GM12878 (cell line): ENCODE measurements at regions not wholly inside any gene's neighbourhood (a gene's known extent, or its start where the extent isn't known, plus 50 kb on each side); places are given as distances from the start of the nearest gene placed in this dataset.

Source experiments
- ATAC-seq: fragments of 200-7000 bp; cut with Tn5 transposase; 3 replicates; pipeline ENCODE4 v1.9.1; 2020; ENCODE audit warnings: mild to moderate bottlenecking, moderate library complexity
- BruUV-seq: library from RNA; stranded (reverse); fragments of 400-500 nt; replicated peaks from 2 replicates; lab custom pipeline; 2021; lab: Mats Ljungman, UMichigan
- CTCF ChIA-PET: fragments of 300-600 bp; sonication (Branson Sonifier 250); formaldehyde crosslinking; extraction: SDS; loops from one replicate; lab custom pipeline; 2021; ENCODE audit warnings: inconsistent platforms; lab: Yijun Ruan, JAX
- POLR2A ChIA-PET: fragments of 350-600 bp; formaldehyde crosslinking; extraction: SDS; loops from one replicate; lab custom pipeline; 2021; ENCODE audit warnings: inconsistent platforms; lab: Charles Lee
- RAD21 ChIA-PET: fragments of 300-600 bp; sonication (Branson Sonifier 250); formaldehyde crosslinking; loops from one replicate; lab custom pipeline; 2023; ENCODE audit warnings: antibody characterized with exemption; ENCODE audit not compliant: unreplicated experiment; lab: Charles Lee
- SMC1A ChIA-PET: fragments of 300-600 bp; sonication (Branson Sonifier 250); formaldehyde crosslinking; loops from one replicate; lab custom pipeline; 2023; ENCODE audit not compliant: unreplicated experiment, uncharacterized antibody; lab: Charles Lee
- DNase-seq: peaks from one replicate; pipeline ENCODE4 v3.0.0-alpha.2; 2011; ENCODE audit warnings: low read depth, low spot score
- FAIRE-seq: peaks from 3 replicates; lab custom pipeline; 2011; peaks lifted over from hg19 to GRCh38; lab: Jason Lieb, UNC
- H2AFZ ChIP-seq: 2 replicates; pipeline ENCODE4 v1.6.0; 2011; ENCODE audit warnings: low read depth, low read length, control low read depth; ENCODE audit not compliant: control insufficient read depth
- H3K27ac ChIP-seq: 2 replicates; pipeline ENCODE4 v1.5.1; 2011; ENCODE audit warnings: control low read depth; ENCODE audit not compliant: control insufficient read depth, insufficient read depth
- H3K27me3 ChIP-seq, 2 experiments: replicated peaks in 1 of 2; 2 replicates each; pipeline versions ENCODE4 v1.6.0 to v1.6.1; 2011; ENCODE audit warnings: low read length in 1 of 2; ENCODE audit not compliant: control insufficient read depth in 2 of 2, insufficient read depth in 2 of 2
- H3K36me3 ChIP-seq, 2 experiments: 2 replicates each; pipeline ENCODE4 v1.5.1; 2011; ENCODE audit warnings: low read length in 1 of 2; ENCODE audit not compliant: control insufficient read depth in 2 of 2, insufficient read depth in 2 of 2
- H3K4me1 ChIP-seq: 2 replicates; pipeline ENCODE4 v1.6.1; 2011; ENCODE audit warnings: mild to moderate bottlenecking, low read length, moderate library complexity, mixed read lengths; ENCODE audit not compliant: control insufficient read depth, insufficient read depth
- H3K4me2 ChIP-seq: 2 replicates; pipeline ENCODE4 v1.6.0; 2011; ENCODE audit warnings: control low read depth; ENCODE audit not compliant: control insufficient read depth, insufficient read depth
- H3K4me3 ChIP-seq: fragments of 200-600 bp; sonication (generic); 2 replicates; pipeline ENCODE4 v1.5.1; 2016
- H3K79me2 ChIP-seq: 2 replicates; pipeline ENCODE4 v1.6.0; 2011; ENCODE audit warnings: low read length; ENCODE audit not compliant: control insufficient read depth, insufficient read depth
- H3K9ac ChIP-seq: 2 replicates; pipeline ENCODE4 v1.8.0; 2011; ENCODE audit warnings: low read length, control low read depth, mixed read lengths; ENCODE audit not compliant: control insufficient read depth, insufficient read depth
- H3K9me3 ChIP-seq: replicated peaks from 3 replicates; pipeline ENCODE4 v1.5.1; 2011; ENCODE audit warnings: mild to moderate bottlenecking, low read length; ENCODE audit not compliant: control insufficient read depth, insufficient read depth
- H4K20me1 ChIP-seq: 2 replicates; pipeline ENCODE4 v1.6.0; 2011; ENCODE audit not compliant: control insufficient read depth, insufficient read depth
- BCL11A ChIP-seq: IDR thresholded peaks from 2 replicates; pipeline ENCODE4 v1.6.1; 2011; ENCODE audit warnings: low read depth, low read length
- BMI1 ChIP-seq: fragments of 450-650 bp; IDR thresholded peaks from 2 replicates; pipeline ENCODE4 v1.6.1; 2016; ENCODE audit warnings: mild to moderate bottlenecking, moderate library complexity, borderline replicate concordance
- CBX5 ChIP-seq: sonication (generic); IDR thresholded peaks from 2 replicates; pipeline ENCODE4 v1.6.1; 2016; ENCODE audit warnings: low read depth, moderate library complexity, mild to moderate bottlenecking, inconsistent platforms
- DPF2 ChIP-seq: fragments of 450-650 bp; IDR thresholded peaks from 2 replicates; pipeline ENCODE4 v1.6.1; 2017; ENCODE audit warnings: mild to moderate bottlenecking
- E4F1 ChIP-seq: fragments of 450-650 bp; IDR thresholded peaks from 2 replicates; pipeline ENCODE4 v1.6.1; 2018; ENCODE audit warnings: borderline replicate concordance, mild to moderate bottlenecking; ENCODE audit not compliant: partially characterized antibody
- KLF5 ChIP-seq: fragments of 450-650 bp; IDR thresholded peaks from 2 replicates; pipeline ENCODE4 v1.6.1; 2014; ENCODE audit warnings: mild to moderate bottlenecking; ENCODE audit not compliant: partially characterized antibody
- RUNX3 ChIP-seq: IDR thresholded peaks from 2 replicates; pipeline ENCODE4 v1.6.1; 2012; ENCODE audit warnings: low read length, inconsistent platforms
- WGBS: methylation state at CpG from one replicate; pipeline ENCODE4 v1.1.6; 2016; ENCODE audit warnings: low lambda C conversion rate; ENCODE audit not compliant: insufficient replicate concordance, insufficient coverage; ENCODE audit errors: missing lambda C conversion rate; 5-methylcytosine and 5-hydroxymethylcytosine counted together
- in situ Hi-C: fragments of 300-500 bp; cut with MboI; formaldehyde crosslinking; loops from 9 replicates; pipeline ENCODE4 v1.14.3; 2018; ENCODE audit warnings: mixed read lengths
- intact Hi-C: fragments of 100-400 bp; cut with micrococcal nuclease; formaldehyde crosslinking; loops from one replicate; pipeline ENCODE4 v1.14.2; 2022; ENCODE audit not compliant: unreplicated experiment

GRCh38 chr2:147689220-147689909, 155.5 kb upstream of the ACVR2A start (continued):
- TF ChIP-seq BMI1, result peak; percentile 54; the same call in 1 of the 2 replicates
- TF ChIP-seq CBX5, result 0 out of 2 replicates have a peak, but pooled peaks have one; percentile 61
- peak; percentile 88 for TF ChIP-seq RUNX3
- peak; percentile 92 for TF ChIP-seq DPF2
- TF ChIP-seq BCL11A, result peak; percentile 59; the same call in 1 of the 2 replicates

GRCh38 chr2:147688242-147688641, 156.6 kb upstream of the ACVR2A start:
- Histone ChIP-seq H4K20me1 (no peaks in the 10 kb centered on the region), H3K27me3 (no peaks in the 10 kb centered on the region), H3K4me3 (no peak overlapping the region), H3K9ac (no peak overlapping the region), H2AFZ (no peak overlapping the region), H3K4me2 (no peak overlapping the region), H3K79me2 (no peaks in the 10 kb centered on the region), H3K36me3 (no peaks in the 10 kb centered on the region), H3K4me1 (peaks cover 12% of the 10 kb centered on the region), H3K27ac (no peak overlapping the region), H3K9me3 (no peaks in the 10 kb centered on the region; the same call in 2 of the 3 replicates)
- no peak for FAIRE-seq
- RAD21 ChIA-PET, result interaction anchor here (0.8 kb wide), 1 partner anchor 59 kb away, joined by 3 read pairs; no protein-coding TSS in a partner anchor
- SMC1A ChIA-PET, result interaction anchor here (0.9 to 2.1 kb wide), 2 partner anchors 24 to 49 kb away, joined by 3 to 9 read pairs; no protein-coding TSS in a partner anchor
- DNase-seq, result no peak
- CTCF ChIA-PET, result interaction anchor here (0.9 kb wide), 1 partner anchor 32 kb away, joined by 3 read pairs; no protein-coding TSS in a partner anchor
- intact Hi-C loops, result loop anchor here (2.0 kb wide), 1 partner anchor 51 kb away; no protein-coding TSS in a partner anchor
- in situ Hi-C loops, result no loop called here
- no TSS peak for BruUV-seq
- no peak for ATAC-seq
- POLR2A ChIA-PET, result no interaction called here
- TF ChIP-seq E4F1, result no peak
- no peak for TF ChIP-seq KLF5
- WGBS, result 25% methylated on average over 1 of the region's 1 CpG
